ENCODE measurements at regions not wholly inside any gene's neighbourhood (a gene's known extent, or its start where the extent isn't known, plus 50 kb on each side); places are given as distances from the start of the nearest gene placed in this dataset.

DNA sequence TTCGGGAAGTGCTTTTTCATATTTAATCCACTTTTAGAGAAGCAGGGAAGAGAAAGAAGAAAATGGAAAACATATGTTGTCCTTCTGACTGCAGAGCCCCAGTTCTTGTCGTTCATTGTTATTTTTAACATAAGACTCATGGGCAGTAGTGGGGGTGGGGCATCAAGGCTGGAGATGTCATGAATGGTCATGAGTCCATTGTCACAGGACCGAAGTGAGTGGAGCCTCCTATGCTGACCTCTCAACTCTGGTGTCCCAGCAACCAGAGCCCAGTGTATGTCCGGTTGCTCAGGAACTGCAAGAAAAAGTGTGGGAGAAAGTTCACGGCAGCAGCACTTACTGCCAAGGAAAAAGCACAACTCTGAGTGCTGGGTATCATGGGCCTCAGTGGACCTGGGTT lies 108.6 kb downstream of the BANF2 start:
- H3K36me3 Mint-ChIP-seq (ENCODE audit: insufficient read depth in 1 of 3, low read depth in 3 of 3) = peaks cover 0 to 3% (median 0%) of the 10 kb centered on the region in 3 experiments; a peak in 1 of 7 replicates
- H3K4me1 Mint-ChIP-seq = peaks cover 7 to 9% of the 10 kb centered on the region in 2 experiments
- no peak overlapping the region for H2BK20ac ChIP-seq (ENCODE audit: low read depth, low read length, poor library complexity, severe bottlenecking)
- H3K56ac ChIP-seq (ENCODE audit: insufficient read length, low read depth, low read length) = no peak overlapping the region
- H3K27ac ChIP-seq (ENCODE audit: insufficient read length, low read depth, low read length) = no peak overlapping the region
- no peak for DNase-seq
- H3K9ac ChIP-seq (ENCODE audit: extremely low read depth, insufficient read length, low read length) = no peak overlapping the region
- H3K4me2 ChIP-seq (ENCODE audit: insufficient read depth, insufficient read length, low read length) = no peak overlapping the region
- H4K5ac ChIP-seq (ENCODE audit: insufficient read length, low read depth, low read length) = no peak overlapping the region
- H3K4me3 Mint-ChIP-seq = no peak overlapping the region
- no peaks in the 10 kb centered on the region for H4K20me1 ChIP-seq (ENCODE audit: control insufficient read depth, insufficient read depth, insufficient read length)
- no CpG with 5 or more reads among the region's 5 CpGs for WGBS (ENCODE audit: extremely low coverage, insufficient read length, low lambda C conversion rate)
- H2BK15ac ChIP-seq (ENCODE audit: low read depth, low read length) = no peak overlapping the region
- H2AK5ac ChIP-seq (ENCODE audit: insufficient read length, low read length) = no peak overlapping the region
- no peaks in the 10 kb centered on the region; the same call in 1 of the 2 replicates for H3K4me1 ChIP-seq (ENCODE audit: insufficient read depth, low read length)
- TF ChIP-seq, protein P1, sequence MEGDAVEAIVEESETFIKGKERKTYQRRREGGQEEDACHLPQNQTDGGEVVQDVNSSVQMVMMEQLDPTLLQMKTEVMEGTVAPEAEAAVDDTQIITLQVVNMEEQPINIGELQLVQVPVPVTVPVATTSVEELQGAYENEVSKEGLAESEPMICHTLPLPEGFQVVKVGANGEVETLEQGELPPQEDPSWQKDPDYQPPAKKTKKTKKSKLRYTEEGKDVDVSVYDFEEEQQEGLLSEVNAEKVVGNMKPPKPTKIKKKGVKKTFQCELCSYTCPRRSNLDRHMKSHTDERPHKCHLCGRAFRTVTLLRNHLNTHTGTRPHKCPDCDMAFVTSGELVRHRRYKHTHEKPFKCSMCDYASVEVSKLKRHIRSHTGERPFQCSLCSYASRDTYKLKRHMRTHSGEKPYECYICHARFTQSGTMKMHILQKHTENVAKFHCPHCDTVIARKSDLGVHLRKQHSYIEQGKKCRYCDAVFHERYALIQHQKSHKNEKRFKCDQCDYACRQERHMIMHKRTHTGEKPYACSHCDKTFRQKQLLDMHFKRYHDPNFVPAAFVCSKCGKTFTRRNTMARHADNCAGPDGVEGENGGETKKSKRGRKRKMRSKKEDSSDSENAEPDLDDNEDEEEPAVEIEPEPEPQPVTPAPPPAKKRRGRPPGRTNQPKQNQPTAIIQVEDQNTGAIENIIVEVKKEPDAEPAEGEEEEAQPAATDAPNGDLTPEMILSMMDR (conservative IDR thresholded peaks at IDR 0.05) = no peak
- H3K23ac ChIP-seq (ENCODE audit: insufficient read length, low read depth, low read length) = no peak overlapping the region
- H4K91ac ChIP-seq (ENCODE audit: insufficient read length, low read depth, low read length) = no peak overlapping the region
- no peak overlapping the region; the same call in 1 of the 2 replicates for H3K14ac ChIP-seq (ENCODE audit: insufficient read depth, low read length)
- no peaks in the 10 kb centered on the region for H3K27me3 ChIP-seq (ENCODE audit: insufficient read depth, low read length)
- no peaks in the 10 kb centered on the region for H3K23me2 ChIP-seq (ENCODE audit: insufficient read length, low read depth, low read length, poor library complexity, severe bottlenecking)
- H4K8ac ChIP-seq (replicated peaks; ENCODE audit: insufficient read length, low read depth, low read length) = no peak overlapping the region
- H3K79me2 ChIP-seq (ENCODE audit: insufficient read depth, low read length) = no peaks in the 10 kb centered on the region
- no peak overlapping the region for H2BK5ac ChIP-seq (ENCODE audit: insufficient read length, low read length)
- H3K9me3 ChIP-seq (ENCODE audit: control insufficient read depth, low read depth, low read length) = no peaks in the 10 kb centered on the region
- no peaks in the 10 kb centered on the region for H3K79me1 ChIP-seq (ENCODE audit: insufficient read depth, low read depth, low read length, poor library complexity, severe bottlenecking)
- H3K27ac Mint-ChIP-seq = no peak overlapping the region
- no peak overlapping the region for H2BK12ac ChIP-seq (ENCODE audit: insufficient read length, low read depth, low read length)
- H3T11ph ChIP-seq (ENCODE audit: low read length) = no peak overlapping the region
- H2BK120ac ChIP-seq (ENCODE audit: low read depth, low read length, poor library complexity, severe bottlenecking) = no peak overlapping the region
- no peak overlapping the region for H3K4ac ChIP-seq (ENCODE audit: low read depth, low read length)
- no peaks in the 10 kb centered on the region for H3K9me3 Mint-ChIP-seq
- H3K27me3 Mint-ChIP-seq (ENCODE audit: low read depth) = no peaks in the 10 kb centered on the region
- no peak overlapping the region for H2AFZ ChIP-seq (ENCODE audit: low read length)
- no peak overlapping the region for H3K18ac ChIP-seq (ENCODE audit: insufficient read length, low read depth, low read length)

Data from H9 (cell line).